ENCODE measurements at regions not wholly inside any gene's neighbourhood (a gene's known extent, or its start where the extent isn't known, plus 50 kb on each side); places are given as distances from the start of the nearest gene placed in this dataset.

DNA sequence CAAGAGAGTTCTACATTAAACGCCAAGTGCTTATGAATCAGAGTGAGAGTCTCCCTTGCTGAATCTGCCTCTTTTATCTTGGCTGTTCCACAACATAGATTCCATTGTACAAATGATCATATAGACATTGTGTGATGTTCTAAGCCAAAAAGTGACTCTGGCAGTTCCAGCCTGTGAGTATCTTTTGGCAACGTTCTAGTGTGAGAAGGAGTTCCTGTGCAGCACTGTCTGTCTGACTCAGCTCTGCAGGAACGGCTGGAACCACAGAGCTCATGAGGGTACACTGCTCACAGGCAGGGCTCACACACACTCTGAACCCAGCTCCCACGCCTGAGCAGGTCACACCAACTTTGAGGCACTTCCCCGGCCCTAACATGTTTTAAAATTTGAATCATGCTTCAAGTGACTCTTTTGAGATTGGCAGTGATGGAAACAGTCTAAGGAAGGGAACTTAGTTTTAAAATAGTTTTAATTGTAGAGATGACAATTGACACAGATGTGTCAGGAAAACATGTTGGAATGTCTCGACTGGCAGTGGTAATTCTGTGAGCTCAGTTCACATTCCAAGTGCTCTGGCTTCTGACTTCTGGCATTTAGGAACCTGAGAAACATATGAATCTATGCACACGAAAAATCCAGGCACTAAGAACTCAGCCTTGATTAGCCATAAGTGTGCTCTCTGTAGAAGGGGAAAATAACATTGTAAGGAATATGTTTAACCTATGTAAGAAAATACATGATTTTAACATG is 272.0 kb downstream of the UQCRFS1 start:
- TF ChIP-seq, protein P1, sequence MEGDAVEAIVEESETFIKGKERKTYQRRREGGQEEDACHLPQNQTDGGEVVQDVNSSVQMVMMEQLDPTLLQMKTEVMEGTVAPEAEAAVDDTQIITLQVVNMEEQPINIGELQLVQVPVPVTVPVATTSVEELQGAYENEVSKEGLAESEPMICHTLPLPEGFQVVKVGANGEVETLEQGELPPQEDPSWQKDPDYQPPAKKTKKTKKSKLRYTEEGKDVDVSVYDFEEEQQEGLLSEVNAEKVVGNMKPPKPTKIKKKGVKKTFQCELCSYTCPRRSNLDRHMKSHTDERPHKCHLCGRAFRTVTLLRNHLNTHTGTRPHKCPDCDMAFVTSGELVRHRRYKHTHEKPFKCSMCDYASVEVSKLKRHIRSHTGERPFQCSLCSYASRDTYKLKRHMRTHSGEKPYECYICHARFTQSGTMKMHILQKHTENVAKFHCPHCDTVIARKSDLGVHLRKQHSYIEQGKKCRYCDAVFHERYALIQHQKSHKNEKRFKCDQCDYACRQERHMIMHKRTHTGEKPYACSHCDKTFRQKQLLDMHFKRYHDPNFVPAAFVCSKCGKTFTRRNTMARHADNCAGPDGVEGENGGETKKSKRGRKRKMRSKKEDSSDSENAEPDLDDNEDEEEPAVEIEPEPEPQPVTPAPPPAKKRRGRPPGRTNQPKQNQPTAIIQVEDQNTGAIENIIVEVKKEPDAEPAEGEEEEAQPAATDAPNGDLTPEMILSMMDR (IDR thresholded peaks at IDR 0.05; ENCODE audit: unreplicated experiment), result no peak
- intact Hi-C loops (cut with micrococcal nuclease), result no loop called here
- ChIA-PET POLR2A (no interaction called here), CTCF (no interaction called here)
- Mint-ChIP-seq H3K36me3 (ENCODE audit: insufficient read depth, unreplicated experiment) (no peaks in the 10 kb centered on the region), H3K27ac (ENCODE audit: low read depth, unreplicated experiment) (no peak overlapping the region), H3K4me3 (ENCODE audit: unreplicated experiment) (no peak overlapping the region), H3K9me3 (ENCODE audit: unreplicated experiment) (peaks cover 40% of the 10 kb centered on the region), H3K4me1 (ENCODE audit: insufficient read depth, unreplicated experiment) (no peaks in the 10 kb centered on the region), H3K27me3 (ENCODE audit: insufficient read depth, unreplicated experiment) (no peaks in the 10 kb centered on the region)
- DNase-seq (ENCODE audit: unreplicated experiment), result no peak
- BruUV-seq (replicated peaks), result no TSS peak

DNA sequence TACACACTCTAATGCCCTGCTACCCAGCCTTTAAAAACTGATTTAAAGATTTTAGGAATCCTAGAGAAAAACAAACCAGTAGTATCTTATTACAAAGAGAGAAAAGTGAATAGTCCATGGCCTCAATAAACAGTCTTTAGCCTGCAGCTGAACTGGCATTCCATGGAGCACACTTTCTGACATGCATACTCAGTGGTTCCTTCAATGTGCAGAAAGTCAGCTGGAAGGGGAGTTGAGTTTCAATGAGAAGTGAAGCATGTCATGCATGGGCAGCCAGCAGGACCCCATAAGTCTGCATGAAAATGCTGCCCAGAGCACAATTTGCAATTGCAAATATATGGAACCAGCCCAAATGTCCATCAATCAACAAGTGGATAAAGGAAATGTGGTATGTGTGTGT is 273.7 kb downstream of the UQCRFS1 start:
- TF ChIP-seq, protein P1 (IDR thresholded peaks at IDR 0.05; ENCODE audit: unreplicated experiment), result no peak
- Mint-ChIP-seq H3K9me3 (ENCODE audit: unreplicated experiment) (peaks cover 30% of the 10 kb centered on the region), H3K36me3 (ENCODE audit: insufficient read depth, unreplicated experiment) (no peaks in the 10 kb centered on the region), H3K27me3 (ENCODE audit: insufficient read depth, unreplicated experiment) (no peaks in the 10 kb centered on the region), H3K4me3 (ENCODE audit: unreplicated experiment) (no peak overlapping the region), H3K27ac (ENCODE audit: low read depth, unreplicated experiment) (no peak overlapping the region), H3K4me1 (ENCODE audit: insufficient read depth, unreplicated experiment) (no peaks in the 10 kb centered on the region)
- intact Hi-C loops (cut with micrococcal nuclease), result no loop called here
- no TSS peak for BruUV-seq (replicated peaks)
- POLR2A ChIA-PET, result no interaction called here
- CTCF ChIA-PET, result no interaction called here
- DNase-seq (ENCODE audit: unreplicated experiment), result no peak

DNA sequence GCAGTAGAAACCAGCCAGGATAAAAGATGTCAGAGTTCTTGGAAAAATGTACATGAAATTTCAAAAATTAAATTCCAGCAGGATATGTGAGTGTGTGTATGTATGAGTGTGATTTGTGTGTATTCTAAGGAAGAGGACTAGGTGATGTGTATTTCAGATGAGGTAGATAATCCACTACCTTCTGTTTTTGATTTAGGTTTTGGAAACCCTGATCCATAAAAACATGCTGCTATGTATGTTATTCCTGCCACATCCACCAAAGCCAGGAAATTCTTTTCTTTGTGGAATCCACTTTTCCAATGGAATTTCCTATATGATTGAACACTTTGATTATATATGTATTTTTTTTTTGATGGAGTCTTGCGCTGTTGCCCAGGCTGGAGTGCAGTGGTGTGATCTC is 276.9 kb downstream of the UQCRFS1 start:
- POLR2A ChIA-PET, result interaction anchor here (0.7 kb wide), 1 partner anchor 13 kb away, joined by 3 read pairs; no protein-coding TSS in a partner anchor
- CTCF ChIA-PET, result no interaction called here
- intact Hi-C loops (cut with micrococcal nuclease), result no loop called here
- Mint-ChIP-seq H3K36me3 (ENCODE audit: insufficient read depth, unreplicated experiment) (no peaks in the 10 kb centered on the region), H3K4me1 (ENCODE audit: insufficient read depth, unreplicated experiment) (no peaks in the 10 kb centered on the region), H3K27me3 (ENCODE audit: insufficient read depth, unreplicated experiment) (no peaks in the 10 kb centered on the region), H3K4me3 (ENCODE audit: unreplicated experiment) (no peak overlapping the region), H3K27ac (ENCODE audit: low read depth, unreplicated experiment) (no peak overlapping the region), H3K9me3 (ENCODE audit: unreplicated experiment) (peaks cover 41% of the 10 kb centered on the region)
- BruUV-seq (replicated peaks), result no TSS peak
- DNase-seq (ENCODE audit: unreplicated experiment), result no peak
- TF ChIP-seq, protein P1 (IDR thresholded peaks at IDR 0.05; ENCODE audit: unreplicated experiment), result no peak

DNA sequence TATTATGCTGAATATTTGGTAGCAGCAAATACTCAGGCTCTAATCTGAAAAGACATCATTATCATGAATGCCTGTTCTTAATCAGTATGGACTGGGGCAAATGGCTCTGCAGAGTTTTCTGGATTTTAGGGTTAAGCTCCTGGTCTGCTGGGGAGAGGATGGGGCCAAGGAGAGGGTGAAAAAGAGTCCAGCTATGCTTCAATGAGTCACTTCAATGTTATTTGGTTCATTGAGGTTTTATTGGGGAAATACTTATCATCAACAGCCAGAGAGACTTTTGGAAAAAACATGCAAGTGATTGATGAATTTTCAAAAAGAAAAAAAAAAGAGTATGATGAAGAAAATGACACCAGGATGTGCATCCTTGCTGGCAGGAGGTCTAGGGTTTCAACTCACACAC is 278.3 kb downstream of the UQCRFS1 start:
- H3K27ac Mint-ChIP-seq (ENCODE audit: low read depth, unreplicated experiment), result no peak overlapping the region
- H3K4me3 Mint-ChIP-seq (ENCODE audit: unreplicated experiment), result no peak overlapping the region
- no peaks in the 10 kb centered on the region for H3K27me3 Mint-ChIP-seq (ENCODE audit: insufficient read depth, unreplicated experiment)
- intact Hi-C loops (cut with micrococcal nuclease), result no loop called here
- TF ChIP-seq, protein P1 (IDR thresholded peaks at IDR 0.05; ENCODE audit: unreplicated experiment), result no peak
- DNase-seq (ENCODE audit: unreplicated experiment), result no peak
- H3K36me3 Mint-ChIP-seq (ENCODE audit: insufficient read depth, unreplicated experiment), result no peaks in the 10 kb centered on the region
- ChIA-PET CTCF (no interaction called here), POLR2A (no interaction called here)
- peaks cover 40% of the 10 kb centered on the region for H3K9me3 Mint-ChIP-seq (ENCODE audit: unreplicated experiment)
- BruUV-seq (replicated peaks), result no TSS peak
- no peaks in the 10 kb centered on the region for H3K4me1 Mint-ChIP-seq (ENCODE audit: insufficient read depth, unreplicated experiment)
